ENCODE measurements at regions not wholly inside any gene's neighbourhood (a gene's known extent, or its start where the extent isn't known, plus 50 kb on each side); places are given as distances from the start of the nearest gene placed in this dataset.
A peak's percentile ranks its signal among the peaks of the same experiment; 100 is the strongest.

DNA sequence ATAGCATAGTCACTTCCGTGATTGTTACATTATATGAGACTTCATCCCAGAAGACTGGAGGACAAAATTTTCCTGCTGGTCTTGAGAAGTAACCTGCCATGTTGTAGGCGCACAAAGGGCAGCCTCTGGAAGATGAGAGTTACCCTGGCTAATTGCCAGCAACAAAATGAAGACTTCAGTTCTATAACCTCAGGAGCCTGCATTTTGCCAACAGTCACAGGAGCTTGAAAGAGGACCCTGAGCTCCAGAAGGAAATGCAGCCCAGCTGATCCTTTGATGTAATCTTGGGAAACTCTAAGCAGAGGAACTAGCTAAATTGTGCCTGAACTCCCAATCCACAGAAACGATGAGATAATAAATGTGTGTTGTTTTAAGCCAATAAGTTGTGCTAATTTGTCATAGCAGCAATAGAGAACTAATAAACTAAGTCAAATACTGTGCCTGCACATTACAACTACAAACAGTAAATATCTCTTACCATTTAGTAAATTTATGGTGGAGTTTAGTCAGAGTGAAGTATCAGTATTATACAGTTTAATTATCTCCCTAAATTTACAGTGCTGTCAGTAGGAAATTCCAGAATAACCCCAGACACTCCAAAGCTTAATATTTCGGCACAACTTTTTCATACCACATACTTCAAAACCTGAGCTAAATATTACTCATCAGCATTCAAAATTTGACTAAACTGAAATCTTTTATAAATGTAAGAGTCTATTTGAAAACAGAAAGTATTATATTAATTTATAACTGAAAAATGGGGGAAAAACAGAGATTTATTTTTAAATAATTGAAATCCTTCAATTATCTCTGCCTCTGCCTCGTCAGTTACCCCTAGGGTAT is 90.1 kb upstream of the MAPK10 start:
- no peak overlapping the region for H2BK12ac ChIP-seq (ENCODE audit: low read length)
- WGBS (ENCODE audit: extremely low coverage, insufficient coverage, insufficient read length) = no CpG with 5 or more reads among the region's 5 CpGs
- no peak overlapping the region for H3K27ac ChIP-seq (ENCODE audit: low read depth, low read length)
- H2AK5ac ChIP-seq (ENCODE audit: low read length) = no peak overlapping the region
- H3K79me2 ChIP-seq (ENCODE audit: control insufficient read depth, insufficient read depth, low read length, poor library complexity) = no peaks in the 10 kb centered on the region
- H4K12ac ChIP-seq (ENCODE audit: low read depth, low read length) = no peak overlapping the region
- H3K36me3 ChIP-seq (ENCODE audit: control insufficient read depth in 1 of 2, insufficient read depth in 2 of 2, low read length in 2 of 2) = no peaks in the 10 kb centered on the region
- no peak overlapping the region for H2BK120ac ChIP-seq (ENCODE audit: insufficient read depth, low read length, poor library complexity)
- no peak for DNase-seq
- H3K4me3 ChIP-seq (ENCODE audit: low read depth, low read length) = no peak overlapping the region
- H4K8ac ChIP-seq (ENCODE audit: low read depth, low read length) = no peak overlapping the region
- H3K27me3 ChIP-seq (ENCODE audit: insufficient read depth, low read length) = no peaks in the 10 kb centered on the region
- H2BK5ac ChIP-seq (ENCODE audit: low read depth, low read length, poor library complexity) = no peak overlapping the region
- H3K79me1 ChIP-seq (ENCODE audit: low read length) = peaks cover 9% of the 10 kb centered on the region
- H3K4me1 ChIP-seq (ENCODE audit: control insufficient read depth in 1 of 2, insufficient read depth in 2 of 2, low read length in 2 of 2) = peaks cover 17 to 26% of the 10 kb centered on the region in 2 experiments
- H3K4me2 ChIP-seq (ENCODE audit: low read length) = no peak overlapping the region
- no peaks in the 10 kb centered on the region for H3K9me3 ChIP-seq (ENCODE audit: insufficient read depth, low read depth, low read length)
- no peak overlapping the region for H3K18ac ChIP-seq (ENCODE audit: low read length)
- no peak overlapping the region for H3K4ac ChIP-seq (ENCODE audit: low read depth, low read length)
- H3K14ac ChIP-seq (ENCODE audit: low read length) = no peak overlapping the region
- H4K91ac ChIP-seq (ENCODE audit: low read depth, low read length) = no peak overlapping the region
- no peak overlapping the region for H3K23ac ChIP-seq (ENCODE audit: low read length)
- no peak overlapping the region for H2AFZ ChIP-seq (ENCODE audit: insufficient read depth, low read length, poor library complexity)
- H3K9ac ChIP-seq (ENCODE audit: low read length) = no peak overlapping the region

DNA sequence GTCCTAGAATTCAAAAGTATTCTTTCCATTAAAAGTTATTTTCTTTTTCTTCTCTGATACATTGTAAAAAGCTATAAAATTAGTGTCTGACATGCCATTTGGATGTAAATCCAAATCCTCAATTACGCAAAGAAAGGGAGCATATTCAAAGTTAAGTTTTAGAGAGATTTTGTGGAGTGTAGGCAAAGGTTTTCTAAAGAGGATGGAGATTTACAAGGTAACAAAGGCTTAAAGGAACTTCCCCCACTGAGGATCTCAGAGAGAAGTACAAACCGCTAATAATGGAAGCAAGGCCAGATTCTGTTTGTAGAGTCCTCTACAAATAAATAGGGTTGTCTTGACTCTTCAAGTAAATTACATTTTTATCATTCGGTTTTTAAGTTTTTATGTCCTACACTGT is 91.0 kb upstream of the MAPK10 start:
- no peak overlapping the region for H3K4ac ChIP-seq (ENCODE audit: low read depth, low read length)
- no peak overlapping the region for H2BK120ac ChIP-seq (ENCODE audit: insufficient read depth, low read length, poor library complexity)
- H3K23ac ChIP-seq (ENCODE audit: low read length) = no peak overlapping the region
- no peak overlapping the region for H2AK5ac ChIP-seq (ENCODE audit: low read length)
- no peak overlapping the region for H2BK5ac ChIP-seq (ENCODE audit: low read depth, low read length, poor library complexity)
- H3K4me3 ChIP-seq (ENCODE audit: low read depth, low read length) = no peak overlapping the region
- H3K27me3 ChIP-seq (ENCODE audit: insufficient read depth, low read length) = no peaks in the 10 kb centered on the region
- no peaks in the 10 kb centered on the region for H3K79me2 ChIP-seq (ENCODE audit: control insufficient read depth, insufficient read depth, low read length, poor library complexity)
- no peak overlapping the region for H4K91ac ChIP-seq (ENCODE audit: low read depth, low read length)
- no peak overlapping the region for H3K18ac ChIP-seq (ENCODE audit: low read length)
- peaks cover 17 to 26% of the 10 kb centered on the region in 2 experiments for H3K4me1 ChIP-seq (ENCODE audit: control insufficient read depth in 1 of 2, insufficient read depth in 2 of 2, low read length in 2 of 2)
- H3K14ac ChIP-seq (ENCODE audit: low read length) = no peak overlapping the region
- H3K36me3 ChIP-seq (ENCODE audit: control insufficient read depth in 1 of 2, insufficient read depth in 2 of 2, low read length in 2 of 2) = no peaks in the 10 kb centered on the region
- no peak overlapping the region for H4K8ac ChIP-seq (ENCODE audit: low read depth, low read length)
- no peak overlapping the region for H2BK12ac ChIP-seq (ENCODE audit: low read length)
- no peak for DNase-seq
- no peak overlapping the region for H3K4me2 ChIP-seq (ENCODE audit: low read length)
- peaks cover 9% of the 10 kb centered on the region for H3K79me1 ChIP-seq (ENCODE audit: low read length)
- whole genome bisulfite sequencing (ENCODE audit: extremely low coverage, insufficient coverage, insufficient read length) = no CpG with 5 or more reads among the region's 3 CpGs
- H2AFZ ChIP-seq (ENCODE audit: insufficient read depth, low read length, poor library complexity) = no peak overlapping the region
- H3K9me3 ChIP-seq (ENCODE audit: insufficient read depth, low read depth, low read length) = no peaks in the 10 kb centered on the region
- no peak overlapping the region for H3K27ac ChIP-seq (ENCODE audit: low read depth, low read length)
- H3K9ac ChIP-seq (ENCODE audit: low read length) = no peak overlapping the region
- no peak overlapping the region for H4K12ac ChIP-seq (ENCODE audit: low read depth, low read length)

DNA sequence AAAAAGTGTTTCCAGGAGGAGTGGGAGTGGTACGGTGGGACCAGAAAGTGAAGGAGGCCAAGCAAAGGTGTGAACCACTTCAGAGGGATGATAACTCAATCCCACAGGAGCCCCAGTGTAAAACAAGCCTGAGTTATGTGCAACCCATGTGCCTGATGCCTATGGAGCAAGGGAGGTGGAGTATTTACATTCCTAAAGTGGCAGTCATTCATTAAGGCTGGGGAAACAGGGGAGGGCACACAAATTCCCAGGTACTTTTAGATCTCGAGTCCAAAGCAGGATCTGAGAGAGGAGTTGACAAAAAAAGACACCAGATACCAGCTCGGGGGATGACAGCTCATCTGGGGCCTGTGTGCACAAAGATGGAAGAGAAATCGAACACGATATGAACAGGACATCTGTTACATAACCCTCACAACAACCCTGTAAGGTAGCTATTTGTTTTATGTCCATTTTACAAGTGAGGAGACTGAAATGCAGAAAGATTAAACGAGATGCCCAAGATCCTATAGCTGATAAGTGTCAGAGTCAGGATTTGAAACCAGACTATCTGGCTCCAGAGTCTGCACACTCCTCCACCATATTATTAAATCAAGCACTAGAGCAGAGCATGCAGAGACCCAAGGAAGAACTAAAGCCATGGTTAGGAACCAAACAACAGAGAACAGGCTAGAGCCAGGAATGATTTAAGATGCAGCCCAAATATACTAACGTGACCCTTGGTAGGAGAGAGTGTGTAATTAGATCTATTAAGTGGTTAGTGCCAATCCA is 91.9 kb upstream of the MAPK10 start:
- peak; percentile 27 to 63 for DNase-seq
- WGBS (ENCODE audit: extremely low coverage, insufficient coverage, insufficient read length) = no CpG with 5 or more reads among the region's 7 CpGs
- no peak overlapping the region for H3K4ac ChIP-seq (ENCODE audit: low read depth, low read length)

DNA sequence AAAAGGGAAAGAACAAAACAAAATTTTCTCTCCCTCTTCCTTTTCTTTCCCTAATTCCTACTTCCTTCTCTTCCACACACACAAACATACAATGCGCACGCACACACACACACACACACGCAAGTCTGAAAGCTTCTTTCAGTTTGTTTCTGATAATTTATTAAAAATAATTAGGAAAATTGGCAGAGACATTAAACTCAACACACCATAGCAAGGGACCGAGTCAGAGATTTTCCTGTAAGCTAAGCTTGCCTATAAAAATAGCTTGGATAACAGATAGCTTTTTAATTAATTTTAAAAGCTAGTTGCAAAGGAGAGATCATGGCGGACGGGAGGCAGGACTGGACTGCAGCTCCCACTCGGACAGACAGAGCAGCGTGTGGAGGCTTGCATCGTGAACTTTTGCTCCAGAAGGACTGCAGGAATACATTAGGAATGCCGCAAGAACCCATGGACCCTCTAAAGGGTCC is 92.6 kb upstream of the MAPK10 start:
- Histone ChIP-seq H3K4ac (ENCODE audit: low read depth, low read length) (no peak overlapping the region), H2BK5ac (ENCODE audit: low read depth, low read length, poor library complexity) (no peak overlapping the region), H3K27ac (ENCODE audit: low read depth, low read length) (peak overlapping the region; percentile 32), H3K4me3 (ENCODE audit: low read depth, low read length) (no peak overlapping the region), H2BK120ac (ENCODE audit: insufficient read depth, low read length, poor library complexity) (peak overlapping the region; percentile 61), H2BK12ac (ENCODE audit: low read length) (peak overlapping the region; percentile 90), H3K14ac (ENCODE audit: low read length) (peak overlapping the region; percentile 52), H4K91ac (ENCODE audit: low read depth, low read length) (peak overlapping the region; percentile 67), H3K79me2 (ENCODE audit: control insufficient read depth, insufficient read depth, low read length, poor library complexity) (no peaks in the 10 kb centered on the region), H3K23ac (ENCODE audit: low read length) (no peak overlapping the region), H3K4me1 (ENCODE audit: control insufficient read depth in 1 of 2, insufficient read depth in 2 of 2, low read length in 2 of 2) (peaks cover 17 to 26% of the 10 kb centered on the region in 2 experiments), H3K9ac (ENCODE audit: low read length) (no peak overlapping the region), H2AFZ (ENCODE audit: insufficient read depth, low read length, poor library complexity) (no peak overlapping the region), H3K36me3 (ENCODE audit: control insufficient read depth in 1 of 2, insufficient read depth in 2 of 2, low read length in 2 of 2) (no peaks in the 10 kb centered on the region), H4K12ac (ENCODE audit: low read depth, low read length) (no peak overlapping the region), H2AK5ac (ENCODE audit: low read length) (no peak overlapping the region), H3K27me3 (ENCODE audit: insufficient read depth, low read length) (no peaks in the 10 kb centered on the region), H3K79me1 (ENCODE audit: low read length) (peaks cover 9% of the 10 kb centered on the region), H3K9me3 (ENCODE audit: insufficient read depth, low read depth, low read length) (no peaks in the 10 kb centered on the region), H4K8ac (ENCODE audit: low read depth, low read length) (peak overlapping the region; percentile 82), H3K18ac (ENCODE audit: low read length) (peak overlapping the region; percentile 3), H3K4me2 (ENCODE audit: low read length) (no peak overlapping the region)
- no peak for DNase-seq
- 100% methylated on average over 2 of the region's 10 CpGs for WGBS (ENCODE audit: extremely low coverage, insufficient coverage, insufficient read length)

More for the DNA sequence above, 91.9 kb upstream of the MAPK10 start:
- Histone ChIP-seq H3K23ac (ENCODE audit: low read length) (no peak overlapping the region), H3K4me3 (ENCODE audit: low read depth, low read length) (no peak overlapping the region), H3K27ac (ENCODE audit: low read depth, low read length) (peak overlapping the region; percentile 8), H2AFZ (ENCODE audit: insufficient read depth, low read length, poor library complexity) (no peak overlapping the region), H3K36me3 (ENCODE audit: control insufficient read depth in 1 of 2, insufficient read depth in 2 of 2, low read length in 2 of 2) (no peaks in the 10 kb centered on the region), H3K27me3 (ENCODE audit: insufficient read depth, low read length) (no peaks in the 10 kb centered on the region), H4K91ac (ENCODE audit: low read depth, low read length) (no peak overlapping the region), H2AK5ac (ENCODE audit: low read length) (no peak overlapping the region), H3K4me1 (ENCODE audit: control insufficient read depth in 1 of 2, insufficient read depth in 2 of 2, low read length in 2 of 2) (peaks cover 17 to 26% of the 10 kb centered on the region in 2 experiments), H2BK12ac (ENCODE audit: low read length) (no peak overlapping the region), H3K4me2 (ENCODE audit: low read length) (no peak overlapping the region), H2BK120ac (ENCODE audit: insufficient read depth, low read length, poor library complexity) (no peak overlapping the region), H3K79me1 (ENCODE audit: low read length) (peaks cover 9% of the 10 kb centered on the region), H3K14ac (ENCODE audit: low read length) (no peak overlapping the region), H3K79me2 (ENCODE audit: control insufficient read depth, insufficient read depth, low read length, poor library complexity) (no peaks in the 10 kb centered on the region), H4K12ac (ENCODE audit: low read depth, low read length) (no peak overlapping the region), H3K9me3 (ENCODE audit: insufficient read depth, low read depth, low read length) (no peaks in the 10 kb centered on the region), H2BK5ac (ENCODE audit: low read depth, low read length, poor library complexity) (no peak overlapping the region), H3K9ac (ENCODE audit: low read length) (no peak overlapping the region), H3K18ac (ENCODE audit: low read length) (no peak overlapping the region), H4K8ac (ENCODE audit: low read depth, low read length) (no peak overlapping the region)

All from trophoblast cell (in vitro differentiated cells and primary cell).